HUES64 (cell line): ENCODE measurements at regions not wholly inside any gene's neighbourhood (a gene's known extent, or its start where the extent isn't known, plus 50 kb on each side); places are given as distances from the start of the nearest gene placed in this dataset.
"Not testable (repeated sequence)": the region's sequence is repeated elsewhere in the genome, so short reads cannot be mapped to it uniquely, and the experiment has no call there.

ENCODE experiments used
- H3K27ac ChIP-seq: 2 replicates; pipeline ENCODE4 v1.7.0; 2013; ENCODE audit warnings: low read depth, low read length, inconsistent platforms
- H3K27me3 ChIP-seq: 2 replicates; pipeline ENCODE4 v1.6.1; 2013; ENCODE audit warnings: mild to moderate bottlenecking, low read length; ENCODE audit not compliant: insufficient read depth
- H3K36me3 ChIP-seq: 2 replicates; pipeline ENCODE4 v1.6.1; 2013; ENCODE audit warnings: mild to moderate bottlenecking, low read length; ENCODE audit not compliant: insufficient read depth
- H3K4me1 ChIP-seq: 2 replicates; pipeline ENCODE4 v1.6.1; 2013; ENCODE audit warnings: mild to moderate bottlenecking, low read length, moderate library complexity; ENCODE audit not compliant: insufficient read depth
- H3K4me3 ChIP-seq: 2 replicates; pipeline ENCODE4 v1.5.1; 2013; ENCODE audit warnings: mild to moderate bottlenecking, low read length, moderate library complexity
- H3K9ac ChIP-seq: 2 replicates; pipeline ENCODE4 v1.6.1; 2013; ENCODE audit warnings: mild to moderate bottlenecking, low read depth, low read length
- H3K9me3 ChIP-seq: 2 replicates; pipeline ENCODE4 v1.6.1; 2013; ENCODE audit warnings: low read depth, low read length; ENCODE audit not compliant: insufficient read depth
- WGBS: fragments of 150-250, 120-280 bp; methylation state at CpG from one replicate; pipeline ENCODE4 v1.1.7; 2013; ENCODE audit warnings: missing lambda C conversion rate; 5-methylcytosine and 5-hydroxymethylcytosine counted together

DNA sequence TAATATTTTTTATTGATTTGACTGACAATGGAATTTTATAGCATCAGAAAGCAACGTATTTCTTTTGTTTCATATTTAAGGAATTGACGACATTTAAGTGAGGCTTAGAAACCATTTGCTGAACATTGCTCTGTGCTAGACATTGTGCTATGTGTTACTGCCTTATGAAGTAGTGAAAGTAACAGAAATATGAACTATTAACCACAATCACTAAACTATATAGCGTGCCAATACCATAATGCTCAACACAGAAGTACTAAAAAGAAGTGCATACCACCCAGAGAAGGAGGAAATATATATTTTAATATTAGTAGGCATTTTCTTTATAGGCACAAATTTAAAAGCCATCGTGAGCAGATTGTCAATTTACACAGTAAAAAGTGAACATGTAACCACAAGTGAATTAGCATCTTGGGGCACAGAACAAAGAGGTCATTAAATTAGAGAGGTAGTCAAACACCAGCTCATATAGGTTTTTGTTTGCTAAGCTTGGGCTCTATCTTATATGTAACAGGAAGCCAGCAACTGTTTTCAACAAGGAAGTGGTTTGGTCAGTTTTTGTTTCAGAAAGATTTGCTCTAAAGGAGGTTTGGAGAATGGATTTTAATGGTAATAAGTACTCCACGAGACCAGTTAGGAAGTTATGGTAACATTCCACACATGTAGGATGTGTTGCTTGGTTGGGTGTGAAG is 270.7 kb downstream of the GRXCR1 start:
- H3K9ac ChIP-seq: no peak overlapping the region
- H3K27me3 ChIP-seq: no peaks in the 10 kb centered on the region
- no peaks in the 10 kb centered on the region for H3K36me3 ChIP-seq
- H3K9me3 ChIP-seq: no peaks in the 10 kb centered on the region
- no peaks in the 10 kb centered on the region for H3K4me1 ChIP-seq
- H3K27ac ChIP-seq: no peak overlapping the region
- H3K4me3 ChIP-seq: no peak overlapping the region
- WGBS: 99% methylated on average over 4 of the region's 5 CpGs

- Histone ChIP-seq H3K27ac (no peak overlapping the region), H3K4me1 (no peaks in the 10 kb centered on the region), H3K9ac (no peak overlapping the region), H3K9me3 (no peaks in the 10 kb centered on the region), H3K27me3 (no peaks in the 10 kb centered on the region), H3K36me3 (no peaks in the 10 kb centered on the region), H3K4me3 (no peak overlapping the region)
- WGBS: 92% methylated on average over 4 of the region's 4 CpGs
Observed at GRCh38 chr4:43189741-43190140, 297.2 kb downstream of the GRXCR1 start.

DNA sequence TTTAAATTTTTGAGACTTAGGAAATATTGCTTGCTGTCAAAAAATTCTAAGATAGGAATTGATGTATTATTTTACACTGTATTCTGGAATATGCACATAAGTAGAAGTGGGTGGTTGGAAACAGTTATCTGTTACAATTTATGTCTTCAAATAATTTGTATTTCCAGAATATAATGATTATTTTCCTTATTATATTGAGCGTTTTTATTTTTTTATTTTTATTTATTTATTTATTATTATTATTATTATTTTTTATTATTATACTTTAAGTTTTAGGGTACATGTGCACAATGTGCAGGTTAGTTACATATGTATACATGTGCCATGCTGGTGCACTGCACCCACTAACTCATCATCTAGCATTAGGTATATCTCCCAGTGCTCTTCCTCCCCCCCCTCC is 320.1 kb downstream of the GRXCR1 start:
- not testable (repeated sequence) for H3K9ac ChIP-seq, H3K27me3 ChIP-seq, H3K27ac ChIP-seq, H3K4me3 ChIP-seq, H3K9me3 ChIP-seq, H3K36me3 ChIP-seq, H3K4me1 ChIP-seq
- no CpG with 5 or more reads among the region's 1 CpG for WGBS

DNA sequence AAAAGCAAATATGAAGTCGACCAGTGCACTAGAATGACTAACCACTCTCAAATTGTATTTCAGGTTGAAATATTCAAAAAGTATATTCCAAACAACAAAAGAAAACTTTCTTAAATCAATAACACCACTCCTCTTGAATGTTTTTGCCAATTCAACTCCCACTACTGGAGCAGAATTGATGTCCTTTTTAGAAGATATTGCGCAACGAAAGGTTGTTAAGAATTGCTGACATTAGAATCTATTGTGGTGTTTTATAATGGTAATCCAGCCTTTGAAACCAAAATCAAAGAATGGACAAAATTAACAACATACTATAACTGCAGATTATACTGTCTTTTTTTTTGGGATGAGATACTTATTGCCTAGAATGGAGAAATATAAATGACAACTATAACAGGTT is 331.3 kb downstream of the GRXCR1 start:
- Histone ChIP-seq H3K9ac (no peak overlapping the region), H3K9me3 (no peaks in the 10 kb centered on the region), H3K4me3 (no peak overlapping the region), H3K36me3 (no peaks in the 10 kb centered on the region), H3K27ac (no peak overlapping the region), H3K4me1 (no peaks in the 10 kb centered on the region), H3K27me3 (no peaks in the 10 kb centered on the region)
- WGBS: 100% methylated on average over 1 of the region's 3 CpGs

GRCh38 chr4:43224559-43224958 is 332.0 kb downstream of the GRXCR1 start:
- no peak overlapping the region for H3K4me3 ChIP-seq
- H3K36me3 ChIP-seq: no peaks in the 10 kb centered on the region
- no peak overlapping the region for H3K27ac ChIP-seq
- no peaks in the 10 kb centered on the region for H3K4me1 ChIP-seq
- H3K9me3 ChIP-seq: no peaks in the 10 kb centered on the region
- WGBS: 93% methylated on average over 2 of the region's 2 CpGs
- H3K9ac ChIP-seq: no peak overlapping the region
- H3K27me3 ChIP-seq: no peaks in the 10 kb centered on the region

GRCh38 chr4:43233321-43233720 is 340.8 kb downstream of the GRXCR1 start:
- Histone ChIP-seq H3K9ac (no peak overlapping the region), H3K27ac (no peak overlapping the region), H3K4me3 (no peak overlapping the region), H3K27me3 (no peaks in the 10 kb centered on the region), H3K36me3 (no peaks in the 10 kb centered on the region), H3K4me1 (no peaks in the 10 kb centered on the region), H3K9me3 (no peaks in the 10 kb centered on the region)
- 85% methylated on average over 3 of the region's 3 CpGs for WGBS

DNA sequence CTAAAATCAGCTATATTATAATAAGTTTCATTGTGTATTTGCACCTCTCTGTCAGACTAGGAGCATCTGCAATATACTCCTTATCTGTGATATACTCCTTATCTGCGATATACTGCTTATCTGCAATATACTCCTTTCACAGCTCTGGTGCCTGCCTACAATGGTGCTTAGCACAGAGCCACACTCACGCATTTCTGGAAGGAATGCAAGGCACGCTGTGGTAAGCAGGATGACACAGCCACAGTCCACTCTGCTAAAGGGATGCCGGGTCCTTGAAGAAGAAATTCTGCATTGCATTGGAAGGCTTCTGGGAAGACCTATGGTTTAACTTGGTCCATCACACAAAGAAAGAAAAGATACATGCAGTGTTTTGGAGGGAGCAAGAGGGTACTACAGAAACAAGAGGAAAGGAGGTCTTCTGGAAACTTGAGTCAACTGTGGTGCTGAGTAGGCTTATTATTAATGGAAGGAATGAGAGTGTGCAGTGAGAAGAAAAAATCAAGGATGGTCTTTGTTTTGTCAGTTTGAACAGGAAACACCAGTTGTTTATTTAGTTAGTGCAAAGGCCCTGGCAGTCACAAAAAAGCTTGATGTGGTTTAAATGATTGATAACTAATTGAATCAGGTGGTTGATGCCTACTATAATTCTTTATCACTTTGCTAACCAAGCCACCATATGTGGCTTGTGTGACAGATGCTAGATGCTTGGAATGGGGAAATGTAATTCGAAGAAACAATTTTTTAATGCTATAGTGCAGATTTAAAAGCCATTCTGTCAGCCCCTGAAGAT is 342.3 kb downstream of the GRXCR1 start:
- no peaks in the 10 kb centered on the region for H3K36me3 ChIP-seq
- H3K9ac ChIP-seq: no peak overlapping the region
- H3K9me3 ChIP-seq: no peaks in the 10 kb centered on the region
- no peak overlapping the region for H3K4me3 ChIP-seq
- no peaks in the 10 kb centered on the region for H3K4me1 ChIP-seq
- 90% methylated on average over 5 of the region's 5 CpGs for WGBS
- H3K27ac ChIP-seq: no peak overlapping the region
- H3K27me3 ChIP-seq: no peaks in the 10 kb centered on the region

- 71% methylated on average over 1 of the region's 1 CpG for WGBS
- H3K36me3 ChIP-seq: no peaks in the 10 kb centered on the region
- H3K9ac ChIP-seq: no peak overlapping the region
- H3K4me3 ChIP-seq: no peak overlapping the region
- H3K27ac ChIP-seq: no peak overlapping the region
- H3K4me1 ChIP-seq: no peaks in the 10 kb centered on the region
- H3K9me3 ChIP-seq: no peaks in the 10 kb centered on the region
- H3K27me3 ChIP-seq: no peaks in the 10 kb centered on the region
Observed at GRCh38 chr4:43238008-43238407, 345.5 kb downstream of the GRXCR1 start.

- Histone ChIP-seq H3K27me3 (no peaks in the 10 kb centered on the region), H3K36me3 (no peaks in the 10 kb centered on the region), H3K4me1 (no peaks in the 10 kb centered on the region), H3K27ac (no peak overlapping the region), H3K9ac (no peak overlapping the region), H3K4me3 (no peak overlapping the region), H3K9me3 (no peaks in the 10 kb centered on the region)
Observed at GRCh38 chr4:43238585-43238984, 346.1 kb downstream of the GRXCR1 start.

GRCh38 chr4:43241104-43241503 is 348.6 kb downstream of the GRXCR1 start:
- no peak overlapping the region for H3K4me3 ChIP-seq
- H3K36me3 ChIP-seq: no peaks in the 10 kb centered on the region
- no peaks in the 10 kb centered on the region for H3K9me3 ChIP-seq
- H3K27me3 ChIP-seq: no peaks in the 10 kb centered on the region
- no peak overlapping the region for H3K9ac ChIP-seq
- H3K27ac ChIP-seq: no peak overlapping the region
- no peaks in the 10 kb centered on the region for H3K4me1 ChIP-seq

DNA sequence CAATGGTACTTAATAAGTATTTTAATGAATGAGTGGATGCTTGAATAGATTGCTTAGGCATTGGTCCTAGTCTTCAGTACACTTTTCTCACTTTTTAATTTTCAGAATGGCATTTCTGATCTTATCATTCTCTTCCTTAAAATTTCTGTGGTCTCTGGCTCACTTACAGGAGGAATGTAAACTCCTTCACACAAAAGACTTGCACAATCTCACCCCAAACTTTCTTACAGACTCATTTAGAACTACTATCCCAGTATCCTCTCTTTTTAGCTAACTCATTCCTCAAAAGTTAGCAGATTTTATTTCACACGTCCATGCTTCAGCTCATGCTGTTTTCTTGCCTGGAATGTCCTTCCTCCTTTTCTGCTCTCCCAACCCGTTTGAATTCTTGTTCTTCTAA is 350.1 kb downstream of the GRXCR1 start:
- 77% methylated on average over 1 of the region's 2 CpGs for WGBS
- Histone ChIP-seq H3K27ac (no peak overlapping the region), H3K9me3 (no peaks in the 10 kb centered on the region), H3K4me3 (no peak overlapping the region), H3K4me1 (no peaks in the 10 kb centered on the region), H3K9ac (no peak overlapping the region), H3K36me3 (no peaks in the 10 kb centered on the region), H3K27me3 (no peaks in the 10 kb centered on the region)
